Left ventricle myocardium inferior (tissue), 1 donor: ENCODE measurements at regions not wholly inside any gene's neighbourhood (a gene's known extent, or its start where the extent isn't known, plus 50 kb on each side); places are given as distances from the start of the nearest gene placed in this dataset.

ENCODE experiments used
- DNase-seq: peaks from one replicate; pipeline ENCODE4 v3.0.0-alpha.2; 2020
- H3K27ac ChIP-seq: fragments of 200-600 bp; replicated peaks from 2 replicates; pipeline ENCODE4 v1.8.0; 2021
- H3K27me3 ChIP-seq: fragments of 200-600 bp; 2 replicates; pipeline ENCODE4 v1.8.0; 2021; ENCODE audit warnings: low read depth
- H3K36me3 ChIP-seq: fragments of 200-600 bp; 2 replicates; pipeline ENCODE4 v1.8.0; 2021
- H3K4me1 ChIP-seq: fragments of 200-600 bp; 2 replicates; pipeline ENCODE4 v1.8.0; 2021
- H3K4me3 ChIP-seq: fragments of 200-600 bp; 2 replicates; pipeline ENCODE4 v1.8.0; 2021; ENCODE audit warnings: mild to moderate bottlenecking, moderate library complexity
- H3K9me3 ChIP-seq: fragments of 200-600 bp; replicated peaks from 2 replicates; pipeline ENCODE4 v1.8.0; 2021
- CTCF ChIP-seq: fragments of 200-600 bp; IDR thresholded peaks from 2 replicates; pipeline ENCODE4 v1.8.0; 2021; ENCODE audit warnings: antibody characterized with exemption, mild to moderate bottlenecking, borderline replicate concordance
- intact Hi-C: fragments of 100-400 bp; cut with micrococcal nuclease; formaldehyde crosslinking; loops from one replicate; pipeline ENCODE4 v1.11.0; 2022
- donor health status: DM: no; HTN: yes; CAD: no; lungs with severe emphysema.

- Histone ChIP-seq H3K27ac (no peak overlapping the region), H3K4me3 (no peak overlapping the region), H3K4me1 (no peaks in the 10 kb centered on the region), H3K36me3 (no peaks in the 10 kb centered on the region), H3K9me3 (peaks cover 12% of the 10 kb centered on the region), H3K27me3 (no peaks in the 10 kb centered on the region)
- TF ChIP-seq CTCF: no peak
- intact Hi-C loops: no loop called here
- no peak for DNase-seq
These were observed 713.7 kb downstream of the ADCYAP1 start for GRCh38 chr18:1618364-1618763.

DNA sequence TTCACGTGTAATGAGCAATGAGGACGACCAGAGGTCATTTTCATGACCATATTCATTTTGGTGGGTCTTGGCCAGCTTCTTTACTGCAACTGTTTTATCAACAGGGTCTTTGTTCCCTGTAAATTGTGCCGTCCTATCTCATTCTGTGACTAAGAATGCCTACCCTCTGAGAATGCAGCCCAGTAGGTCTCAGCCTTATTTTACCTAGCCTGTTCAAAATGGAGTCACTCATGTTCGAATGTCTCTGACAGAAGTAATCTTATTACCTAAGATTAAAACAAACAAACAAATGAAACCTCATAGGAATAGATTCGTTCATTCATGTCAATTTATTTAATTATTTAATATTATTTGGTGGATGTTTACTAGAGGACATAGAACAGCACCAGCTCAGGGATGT is 714.8 kb downstream of the ADCYAP1 start:
- no peak for DNase-seq
- H3K27ac ChIP-seq: no peak overlapping the region
- H3K4me1 ChIP-seq: no peaks in the 10 kb centered on the region
- H3K4me3 ChIP-seq: no peak overlapping the region
- H3K9me3 ChIP-seq: peaks cover 12% of the 10 kb centered on the region
- intact Hi-C loops: no loop called here
- no peaks in the 10 kb centered on the region for H3K36me3 ChIP-seq
- TF ChIP-seq CTCF: no peak
- H3K27me3 ChIP-seq: no peaks in the 10 kb centered on the region

- Histone ChIP-seq H3K27ac (no peak overlapping the region), H3K4me1 (no peaks in the 10 kb centered on the region), H3K9me3 (peaks cover 5% of the 10 kb centered on the region), H3K4me3 (no peak overlapping the region), H3K36me3 (no peaks in the 10 kb centered on the region), H3K27me3 (no peaks in the 10 kb centered on the region)
- intact Hi-C loops: no loop called here
- no peak for TF ChIP-seq CTCF
- DNase-seq: no peak
These were observed 719.9 kb downstream of the ADCYAP1 start for GRCh38 chr18:1624612-1625011.

DNA sequence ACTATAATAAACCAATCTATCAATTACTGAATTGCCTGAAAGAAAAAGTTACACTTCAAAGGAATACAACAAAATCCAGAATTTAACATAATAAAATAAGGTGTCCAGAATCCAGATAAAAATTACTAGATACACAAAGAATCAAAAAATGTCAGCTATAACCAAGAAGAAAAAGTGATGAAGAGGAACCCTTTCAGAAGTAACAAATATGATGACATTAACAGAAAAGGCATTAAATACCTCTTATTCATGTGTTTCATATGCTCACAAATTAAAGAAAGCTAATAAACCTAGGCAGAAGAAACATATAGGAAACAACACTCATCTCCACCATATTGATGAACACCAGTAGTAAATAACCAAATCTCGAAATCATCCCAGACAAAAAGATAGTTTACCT is 722.8 kb downstream of the ADCYAP1 start:
- H3K27ac ChIP-seq: no peak overlapping the region
- no peaks in the 10 kb centered on the region for H3K4me1 ChIP-seq
- no peak for DNase-seq
- no peaks in the 10 kb centered on the region for H3K27me3 ChIP-seq
- no peak for TF ChIP-seq CTCF
- H3K9me3 ChIP-seq: peaks cover 24% of the 10 kb centered on the region
- H3K36me3 ChIP-seq: no peaks in the 10 kb centered on the region
- intact Hi-C loops: no loop called here
- H3K4me3 ChIP-seq: no peak overlapping the region

GRCh38 chr18:1648712-1649111 is 744.0 kb downstream of the ADCYAP1 start:
- H3K27ac ChIP-seq: no peak overlapping the region
- intact Hi-C loops: no loop called here
- no peaks in the 10 kb centered on the region for H3K4me1 ChIP-seq
- H3K9me3 ChIP-seq: no peaks in the 10 kb centered on the region
- H3K4me3 ChIP-seq: no peak overlapping the region
- DNase-seq: no peak
- no peaks in the 10 kb centered on the region for H3K36me3 ChIP-seq
- H3K27me3 ChIP-seq: no peaks in the 10 kb centered on the region
- TF ChIP-seq CTCF: no peak

- intact Hi-C loops: no loop called here
- DNase-seq: no peak
- no peaks in the 10 kb centered on the region for H3K9me3 ChIP-seq
- no peaks in the 10 kb centered on the region for H3K27me3 ChIP-seq
- no peaks in the 10 kb centered on the region for H3K36me3 ChIP-seq
- H3K4me1 ChIP-seq: no peaks in the 10 kb centered on the region
- no peak overlapping the region for H3K4me3 ChIP-seq
- no peak for TF ChIP-seq CTCF
- H3K27ac ChIP-seq: no peak overlapping the region
These were observed 747.3 kb downstream of the ADCYAP1 start for GRCh38 chr18:1652018-1652417.
